HG02981 (cell line): ENCODE measurements at regions not wholly inside any gene's neighbourhood (a gene's known extent, or its start where the extent isn't known, plus 50 kb on each side); places are given as distances from the start of the nearest gene placed in this dataset.
"Not testable (repeated sequence)": the region's sequence is repeated elsewhere in the genome, so short reads cannot be mapped to it uniquely, and the experiment has no call there.

Experiments
- ATAC-seq: cut with Tn5 transposase; IDR thresholded peaks from one replicate; pipeline ENCODE4 v1.9.1; 2021; ENCODE audit warnings: mild to moderate bottlenecking, moderate library complexity; ENCODE audit not compliant: unreplicated experiment

DNA sequence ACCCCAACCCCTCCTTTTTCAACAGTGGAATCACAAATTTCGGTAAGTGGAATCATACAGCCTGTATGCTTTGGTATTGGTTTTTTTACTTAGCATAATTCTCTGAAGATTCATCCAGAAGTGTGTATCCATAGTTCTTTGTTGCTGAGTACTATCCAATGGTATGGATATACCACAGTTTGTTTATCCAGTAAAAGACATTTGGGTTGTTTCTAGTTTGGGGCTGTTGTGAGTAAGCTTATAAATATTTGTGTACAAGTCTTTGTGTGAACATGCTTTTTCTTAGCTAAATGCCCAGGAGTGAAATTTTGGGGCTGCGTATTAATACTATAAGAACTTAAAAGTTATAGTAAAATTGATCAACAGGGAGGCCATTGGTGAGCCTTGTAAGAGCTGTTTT, 57.5 kb upstream of the GC start:
- no peak for ATAC-seq

DNA sequence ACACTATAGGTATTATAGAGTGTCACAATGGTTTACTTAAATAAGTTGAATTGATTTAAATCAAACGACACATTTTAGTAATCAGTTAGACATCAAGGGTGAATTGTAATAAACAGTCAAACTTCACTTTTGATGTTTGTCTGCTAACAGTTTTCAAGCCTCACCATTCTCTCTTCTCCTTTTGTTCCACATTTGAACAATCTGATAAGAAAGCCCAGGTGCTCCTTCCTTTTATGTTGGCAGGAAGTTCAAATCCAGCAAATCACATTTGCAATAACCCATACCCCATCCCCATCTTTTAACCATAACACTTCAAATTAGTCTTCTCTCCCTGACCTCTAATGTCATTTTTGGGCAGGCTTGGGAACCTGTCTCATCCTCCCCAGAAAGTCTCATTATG, 63.4 kb upstream of the GC start:
- no peak for ATAC-seq

DNA sequence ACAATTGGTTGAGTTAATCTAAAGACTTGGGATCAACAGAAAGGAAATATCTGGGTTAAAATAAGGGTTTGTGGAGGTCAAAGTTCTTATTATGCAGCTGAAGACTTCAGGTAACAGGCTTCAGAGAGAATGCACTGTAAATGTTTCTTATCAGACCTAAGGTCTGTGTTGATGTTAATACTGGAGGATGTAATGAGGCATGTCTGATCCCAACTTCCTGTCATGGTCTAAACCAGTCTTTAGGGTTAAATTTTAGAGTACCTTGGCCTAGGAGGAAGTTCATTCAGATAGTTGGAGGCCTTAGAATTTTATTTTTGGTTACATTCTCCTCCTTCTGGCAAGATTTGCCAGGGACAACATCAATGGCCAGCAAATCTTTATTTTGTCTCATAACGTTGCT, 72.1 kb upstream of the GC start:
- ATAC-seq, result no peak

DNA sequence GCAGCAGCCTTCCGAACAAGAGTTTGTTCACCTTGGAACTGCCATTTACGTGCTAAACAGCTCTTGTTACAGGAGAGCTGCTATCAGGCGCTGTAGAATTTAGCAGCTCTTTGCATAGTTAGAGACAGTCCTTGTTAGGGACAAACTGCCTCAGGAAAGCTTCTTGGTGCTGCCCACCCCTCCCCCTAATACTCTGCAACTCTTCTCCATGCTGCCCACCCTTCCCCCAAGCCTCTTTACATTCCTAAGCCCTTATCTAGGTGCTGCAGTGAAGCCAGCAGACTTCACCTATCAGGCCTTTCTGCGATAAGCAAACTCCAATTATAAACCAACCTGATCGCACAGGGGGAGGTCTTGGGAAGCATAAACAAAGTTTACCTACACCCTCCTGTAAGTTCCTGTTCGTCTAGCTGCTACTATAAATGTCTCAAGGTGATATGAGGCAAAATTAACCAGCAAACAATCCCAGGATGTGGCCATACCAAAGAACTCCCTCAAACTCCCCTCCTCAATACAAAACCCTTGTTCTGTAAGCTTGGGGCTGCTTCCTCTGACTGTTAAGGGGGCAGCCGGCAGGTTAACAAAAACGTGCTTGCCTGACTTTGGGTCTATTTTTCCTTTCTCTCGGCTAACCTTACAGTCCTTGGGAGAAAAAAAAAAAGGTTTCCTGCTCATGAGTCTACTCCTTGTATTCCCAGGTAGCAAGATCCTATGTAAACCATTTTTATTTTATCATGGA, 74.0 kb upstream of the GC start:
- no peak for ATAC-seq

DNA sequence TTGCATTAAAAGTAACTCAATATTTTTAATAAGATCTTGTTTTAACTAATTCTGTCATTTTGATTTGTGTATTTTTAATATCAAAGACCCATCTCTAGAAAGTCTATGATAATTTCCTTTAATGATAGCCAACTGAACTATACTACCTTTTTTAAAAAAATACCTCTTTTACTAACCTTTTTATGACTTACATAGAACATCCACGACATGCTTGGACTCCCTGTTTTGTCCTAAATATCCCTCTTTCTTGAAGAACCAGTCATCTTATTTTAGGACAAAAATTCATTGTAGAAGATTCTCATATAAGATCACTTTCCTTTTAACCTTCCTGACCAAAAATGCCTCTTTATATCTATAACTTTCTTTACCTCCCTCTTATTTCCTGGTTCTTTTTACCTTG, 76.8 kb upstream of the GC start:
- ATAC-seq, result no peak

DNA sequence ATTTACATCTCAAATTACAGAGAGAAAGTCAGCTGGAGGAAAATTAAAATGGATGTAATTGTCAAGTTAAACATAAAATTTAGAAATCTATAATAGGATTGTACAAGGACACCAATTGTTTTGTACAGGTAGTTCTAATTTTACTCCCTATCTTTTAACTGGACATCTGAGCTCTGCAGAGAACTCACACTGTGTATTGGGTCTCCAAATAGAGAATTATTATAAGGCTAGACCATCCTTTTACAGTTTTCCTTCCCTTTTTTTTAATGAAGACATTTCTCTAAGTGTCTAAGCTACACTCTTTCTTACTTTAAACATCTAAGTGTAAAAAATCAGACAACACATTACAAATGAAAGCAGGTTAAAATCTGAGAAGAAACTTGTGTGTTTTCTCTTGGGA, 78.4 kb upstream of the GC start:
- ATAC-seq, result no peak

DNA sequence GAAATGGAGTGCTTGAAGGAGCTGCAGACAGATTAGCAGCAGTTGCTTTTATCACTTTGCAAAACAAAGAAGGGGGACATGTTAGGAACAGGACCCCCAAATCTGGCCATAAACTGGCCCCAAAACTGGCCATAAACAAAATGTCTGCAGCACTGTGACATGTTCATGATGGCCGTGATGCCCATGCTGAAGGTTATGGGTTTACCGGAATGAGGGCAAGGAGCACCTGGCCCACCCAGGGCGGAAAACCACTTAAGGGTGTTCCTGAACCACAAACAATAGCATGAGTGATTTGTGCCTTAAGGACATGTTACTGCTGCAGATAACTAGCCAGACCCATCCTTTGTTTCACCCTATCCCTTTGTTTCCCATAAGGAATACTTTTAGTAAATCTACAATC, 79.6 kb upstream of the GC start:
- no peak for ATAC-seq

DNA sequence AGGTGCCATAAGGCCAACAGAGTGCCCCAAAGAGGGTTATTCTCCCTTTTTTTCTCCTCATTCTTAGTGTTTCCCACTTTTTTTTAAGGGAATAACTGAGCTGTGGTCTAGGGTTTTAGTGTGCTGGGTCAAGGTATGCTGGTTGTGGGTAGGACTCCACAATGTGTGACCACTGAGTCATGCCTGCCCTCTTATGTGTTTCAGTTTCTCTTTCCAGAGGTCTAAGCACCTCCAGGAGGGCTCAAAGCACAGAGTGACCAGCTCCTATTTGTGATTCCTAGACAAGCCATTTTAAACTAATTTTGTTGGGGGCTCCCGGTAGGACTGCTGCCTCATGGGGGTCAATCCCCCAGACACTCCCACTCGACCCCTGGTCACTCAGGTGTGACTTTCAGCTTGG, 80.5 kb upstream of the GC start:
- ATAC-seq, result no peak

DNA sequence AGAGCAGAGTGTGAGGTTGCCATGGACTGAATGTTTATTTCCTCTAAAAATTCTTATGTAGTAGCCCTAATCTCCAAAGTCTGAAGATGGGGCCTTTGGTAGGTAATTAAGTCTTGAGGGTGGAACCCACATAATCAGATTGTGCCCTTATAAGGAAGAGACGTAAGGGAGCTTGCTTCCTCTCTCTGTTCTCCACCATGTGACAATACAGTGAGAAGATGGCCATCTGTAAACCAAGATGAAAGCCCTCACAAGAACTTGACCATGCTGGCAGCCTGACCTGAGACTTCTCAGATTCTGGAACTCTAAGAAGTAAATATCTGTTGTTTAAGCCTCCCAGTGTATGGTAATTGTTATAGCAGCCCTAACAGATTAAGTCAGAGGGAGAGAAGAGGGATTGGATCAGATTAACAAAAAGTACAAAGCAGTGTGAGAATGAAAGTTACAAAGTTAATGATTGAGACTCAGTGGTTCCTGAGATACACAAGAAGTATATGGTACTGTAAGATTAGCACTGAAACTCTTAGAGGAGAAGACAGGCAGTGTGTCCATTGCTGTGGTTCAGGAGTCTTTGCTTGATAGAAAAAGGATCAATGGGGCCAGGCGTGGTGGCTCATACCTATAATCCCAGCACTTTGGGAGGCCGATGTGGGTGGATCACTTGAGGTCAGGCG, 82.5 kb upstream of the GC start:
- ATAC-seq, result peak; percentile 50

DNA sequence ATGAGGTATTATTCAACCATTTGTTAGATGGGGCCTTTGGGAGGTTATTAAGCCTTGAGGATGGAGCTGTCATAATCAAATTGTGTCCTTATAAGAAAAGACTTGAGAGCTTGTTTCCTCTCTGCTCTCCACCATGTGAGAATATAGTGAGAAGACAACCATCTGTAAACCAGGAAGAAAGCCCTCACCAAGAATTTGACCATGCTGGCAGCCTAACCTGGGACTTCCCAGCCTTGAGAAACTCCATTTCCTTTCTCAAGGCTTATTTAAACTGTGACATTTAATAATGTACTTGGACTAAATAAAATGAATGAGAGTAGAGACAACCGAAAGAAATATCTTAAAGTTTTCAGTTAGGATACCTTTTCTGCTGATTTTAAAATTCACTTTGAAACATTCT, 83.7 kb upstream of the GC start:
- ATAC-seq, result no peak

DNA sequence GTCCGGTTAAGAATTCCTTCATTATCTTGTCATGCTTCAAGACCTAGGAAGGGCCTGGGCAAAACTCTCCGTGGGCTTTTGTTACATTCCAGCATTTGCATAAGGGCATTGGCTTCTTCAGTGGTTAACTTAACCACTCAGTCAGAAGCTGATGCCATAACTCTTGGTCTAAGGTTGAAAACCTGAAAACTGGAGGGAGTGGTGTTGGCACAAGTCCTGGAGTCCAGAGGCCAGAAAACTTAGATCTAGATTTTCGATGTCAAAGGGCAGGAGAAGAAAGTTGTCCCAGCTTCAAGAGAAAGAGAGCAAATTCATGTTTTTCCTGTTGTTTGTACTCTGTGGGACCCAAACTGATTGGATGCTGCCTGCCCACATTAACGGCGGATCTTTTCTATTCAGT, 86.6 kb upstream of the GC start:
- no peak for ATAC-seq

DNA sequence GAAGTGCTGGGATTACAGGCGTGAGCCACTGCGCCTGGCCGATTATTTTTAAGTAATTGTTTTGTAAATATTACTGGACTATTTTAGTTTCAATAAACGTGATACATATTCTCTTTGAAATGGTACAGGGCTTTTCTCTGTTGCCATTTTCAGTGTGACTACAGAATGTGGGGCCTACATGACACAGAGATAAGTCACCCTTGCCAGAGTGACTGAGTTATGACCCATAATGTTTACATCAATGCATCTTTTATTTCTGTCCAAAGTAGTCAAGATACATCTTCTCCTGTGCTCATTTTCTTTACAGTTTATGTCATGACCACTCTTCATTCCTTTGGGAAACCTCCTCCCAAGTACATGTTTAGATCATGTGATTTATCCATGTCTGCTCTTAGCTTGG, 88.3 kb upstream of the GC start:
- ATAC-seq, result no peak

DNA sequence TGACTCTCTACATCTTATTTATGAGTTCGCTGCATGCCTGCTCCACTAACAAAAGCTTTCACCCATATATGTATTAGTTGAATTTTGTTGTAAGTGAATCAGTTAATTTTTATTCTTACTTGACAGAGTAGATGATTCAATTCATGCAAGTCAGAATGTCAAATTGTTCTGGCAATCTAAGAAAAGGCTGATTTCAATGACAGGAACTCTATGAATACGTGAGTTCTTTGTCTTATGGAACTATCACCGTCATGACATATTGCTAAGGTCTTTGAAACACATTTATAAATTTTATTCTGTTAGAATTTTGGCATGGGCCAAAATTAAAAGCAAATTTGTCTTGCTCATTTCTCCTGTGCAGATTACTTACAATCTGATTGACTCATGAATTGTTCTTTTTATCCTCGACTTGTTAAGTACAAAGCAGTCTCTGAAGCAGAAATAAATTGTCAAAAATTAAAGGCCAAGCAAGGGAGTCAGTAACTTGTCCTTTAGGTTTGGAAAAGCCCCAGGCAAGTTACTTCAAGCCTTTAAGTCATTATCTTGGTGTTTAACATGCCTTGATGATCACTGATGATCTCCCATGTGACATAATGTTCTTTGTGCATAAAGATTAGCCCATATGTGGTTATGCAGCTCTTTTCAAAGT, 89.0 kb upstream of the GC start:
- no peak for ATAC-seq

DNA sequence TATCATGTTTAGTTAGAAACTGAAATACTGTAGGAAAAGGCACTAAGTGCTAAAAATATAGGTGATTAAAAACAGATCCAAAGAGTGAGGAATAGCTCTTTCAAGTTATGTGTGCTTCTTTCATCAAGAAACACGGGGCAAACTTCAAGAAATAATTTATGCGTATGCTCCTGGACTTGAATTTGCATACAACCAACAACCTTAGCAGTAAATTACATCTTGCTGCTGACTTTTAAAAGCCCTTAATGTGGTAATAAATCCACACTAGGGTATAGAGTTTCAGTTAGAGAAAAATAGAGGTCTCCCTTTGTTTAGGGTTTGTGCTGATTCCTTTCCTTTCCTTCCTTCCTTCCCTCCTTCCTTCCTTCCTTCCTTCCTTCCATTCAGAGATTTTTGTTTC, 94.5 kb upstream of the GC start:
- no peak for ATAC-seq

DNA sequence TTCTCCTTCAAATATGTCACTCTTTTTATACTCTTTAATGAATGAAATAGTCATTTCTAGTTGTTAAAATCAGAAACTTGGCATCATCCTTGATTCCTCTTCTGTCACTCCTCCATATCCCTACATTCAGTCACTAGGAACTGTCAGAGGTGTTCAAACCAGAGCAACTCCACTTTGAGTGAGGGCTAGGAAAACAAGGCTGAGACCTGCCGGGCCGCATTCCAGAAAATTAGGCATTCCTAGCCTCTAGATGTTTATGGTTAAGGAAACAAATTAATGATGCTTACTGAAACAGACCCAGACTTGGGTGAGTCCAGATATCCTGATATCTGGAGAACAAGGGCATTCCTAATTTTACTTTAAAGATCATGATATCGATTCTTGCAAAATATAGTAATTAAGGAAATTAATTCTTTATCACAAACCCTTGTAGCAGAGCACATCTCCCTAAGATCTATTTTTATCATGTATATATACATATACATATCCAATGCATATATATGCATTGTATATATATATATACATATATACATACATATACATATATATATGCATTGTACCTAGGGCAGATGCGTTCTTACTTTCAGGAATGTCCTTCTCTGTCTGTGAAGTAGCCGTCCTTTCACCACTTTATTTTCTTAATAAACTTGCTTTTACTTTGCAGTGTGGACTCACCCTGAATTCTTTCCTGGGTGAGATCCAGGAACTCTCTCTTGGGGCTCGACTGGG, 98.4 kb upstream of the GC start:
- no peak for ATAC-seq

DNA sequence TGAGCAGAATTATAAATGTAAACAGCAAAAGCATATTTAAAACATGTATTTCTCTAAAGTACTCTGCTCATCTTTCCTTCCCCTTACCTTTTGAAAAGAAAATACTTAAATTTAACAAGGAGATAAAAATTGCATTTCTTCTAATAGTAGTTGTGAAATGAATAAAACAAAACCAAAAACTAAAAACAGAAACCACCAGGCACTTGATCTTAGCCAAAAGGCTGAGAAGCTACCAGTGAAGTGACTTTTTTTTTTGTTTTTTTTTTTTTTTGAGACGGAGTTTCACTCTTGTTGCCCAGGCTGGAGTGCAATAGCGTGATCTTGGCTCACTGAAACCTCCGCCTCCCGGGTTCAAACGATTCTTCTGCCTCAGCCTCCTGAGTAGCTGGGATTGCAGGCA, 116.5 kb upstream of the GC start:
- ATAC-seq, result not testable (repeated sequence)

DNA sequence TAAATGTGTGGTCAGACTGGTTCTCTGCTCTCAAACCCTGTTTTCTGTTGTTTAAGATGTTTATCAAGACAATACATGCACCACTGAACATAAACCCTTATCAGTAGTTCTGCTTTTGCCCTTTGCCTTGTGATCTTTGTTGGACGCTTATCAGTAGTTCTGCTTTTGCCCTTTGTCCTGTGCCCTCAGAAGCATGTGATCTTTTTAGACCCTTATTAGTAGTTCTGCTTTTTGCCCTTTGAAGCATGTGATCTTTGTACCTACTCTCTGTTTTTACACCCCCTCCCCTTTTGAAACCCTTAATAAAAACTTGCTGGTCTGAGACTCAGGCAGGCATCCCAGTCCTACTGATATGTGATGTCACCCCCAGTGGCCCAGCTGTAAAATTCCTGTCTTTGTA, 121.7 kb upstream of the GC start:
- not testable (repeated sequence) for ATAC-seq

DNA sequence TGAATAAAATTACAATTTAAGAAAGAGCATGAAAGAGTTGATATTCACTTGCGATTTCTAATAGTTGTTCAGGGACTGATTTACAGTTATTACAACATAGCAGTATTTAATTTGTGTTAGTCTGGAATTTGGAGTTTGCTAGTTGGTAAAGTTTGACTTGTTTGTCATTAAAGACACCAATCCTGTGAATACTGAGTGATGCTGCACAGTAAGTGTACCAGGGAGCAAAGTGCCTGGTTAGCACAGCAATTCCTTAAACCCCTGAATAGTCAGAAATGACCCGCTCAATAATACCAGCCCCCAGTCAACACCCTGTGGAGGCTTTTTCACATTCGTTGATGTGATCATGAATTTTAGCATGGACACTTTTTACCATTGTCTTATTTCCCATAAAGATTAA, 122.2 kb upstream of the GC start:
- no peak for ATAC-seq

DNA sequence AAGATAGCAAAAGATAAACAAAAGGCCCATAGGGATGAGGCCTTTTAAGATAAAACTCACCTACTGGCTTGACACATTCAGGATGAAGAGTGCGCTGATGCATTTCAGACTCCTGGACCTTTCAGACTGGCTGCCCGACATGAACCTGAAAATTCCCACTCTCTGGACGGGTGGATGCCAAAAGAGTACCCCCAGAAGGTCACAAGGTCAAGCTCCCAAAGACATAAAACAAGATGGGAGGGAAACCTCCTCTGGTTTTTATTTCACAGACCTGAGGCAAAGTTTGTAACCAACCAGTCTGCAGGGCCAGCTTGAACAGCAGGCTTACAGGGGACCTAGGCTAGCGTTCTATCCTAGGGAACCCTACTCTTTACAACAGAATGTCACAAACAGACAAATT, 123.2 kb upstream of the GC start:
- ATAC-seq, result no peak

DNA sequence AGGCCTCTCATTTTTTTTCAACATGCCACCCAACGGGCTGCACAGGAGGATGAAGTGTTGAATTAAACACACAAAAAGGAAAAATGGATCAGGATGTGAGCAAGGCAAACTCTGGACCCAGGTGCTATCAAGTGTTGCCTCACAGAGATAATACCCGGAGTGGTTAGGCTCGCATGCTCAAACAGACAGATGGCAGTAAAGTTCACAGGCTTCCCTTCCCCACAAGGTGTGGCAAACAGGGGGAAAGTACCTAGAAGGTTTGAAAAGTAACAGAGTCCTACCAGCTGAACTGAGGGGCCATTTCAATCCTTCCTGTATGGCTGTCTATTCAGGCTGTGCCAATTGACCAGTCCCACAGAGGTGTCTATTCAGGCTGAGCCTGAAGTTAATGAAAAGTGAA, 123.9 kb upstream of the GC start:
- ATAC-seq, result peak; percentile 86

DNA sequence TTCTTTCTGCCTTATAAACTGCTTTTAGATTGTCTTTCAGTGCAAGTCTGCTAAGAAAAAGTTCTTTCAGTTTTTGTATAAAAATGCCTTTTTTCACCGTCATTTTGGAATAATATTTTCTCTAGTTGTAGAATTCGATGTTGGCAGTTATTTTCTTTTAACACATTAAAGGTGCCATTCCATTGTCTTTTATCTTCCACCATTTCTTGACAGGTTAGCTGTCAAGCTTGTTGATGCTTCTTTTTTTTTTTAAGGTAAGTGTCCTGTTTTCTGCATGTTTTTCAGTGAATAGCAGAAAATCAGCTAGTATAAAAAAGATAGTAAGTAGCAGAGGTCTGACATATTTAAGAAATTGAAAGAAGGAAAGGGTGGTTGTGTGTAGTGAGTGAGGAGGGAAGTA, 118.5 kb upstream of the NPFFR2 start:
- ATAC-seq, result no peak

DNA sequence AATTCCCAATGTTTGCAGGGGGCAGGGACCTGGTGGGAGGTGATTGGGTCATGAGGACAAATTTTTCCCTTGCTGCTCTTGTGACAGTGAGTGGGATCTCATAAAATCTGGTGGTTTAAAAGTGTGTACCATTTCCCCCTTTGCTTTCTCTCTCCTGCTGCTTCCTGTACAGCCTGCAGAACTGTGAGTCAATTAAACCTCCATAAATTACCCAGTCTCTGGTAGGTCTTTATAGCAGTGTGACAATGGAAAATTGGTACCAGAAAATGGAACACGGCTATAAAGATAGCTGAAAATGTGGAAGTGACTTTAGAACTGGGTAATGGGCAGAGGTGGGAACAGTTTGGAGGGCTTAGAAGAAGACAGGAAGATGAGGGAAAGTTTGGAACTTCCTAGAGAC, 108.7 kb upstream of the NPFFR2 start:
- ATAC-seq, result no peak
